NCI-H774 (cell line): ENCODE measurements at regions not wholly inside any gene's neighbourhood (a gene's known extent, or its start where the extent isn't known, plus 50 kb on each side); places are given as distances from the start of the nearest gene placed in this dataset.
A peak's percentile ranks its signal among the peaks of the same experiment; 100 is the strongest.
"Not testable (repeated sequence)": the region's sequence is repeated elsewhere in the genome, so short reads cannot be mapped to it uniquely, and the experiment has no call there.

Source experiments
- DNase-seq: peaks from one replicate; lab custom pipeline; 2025; lab: John Stamatoyannopoulos, UW

DNA sequence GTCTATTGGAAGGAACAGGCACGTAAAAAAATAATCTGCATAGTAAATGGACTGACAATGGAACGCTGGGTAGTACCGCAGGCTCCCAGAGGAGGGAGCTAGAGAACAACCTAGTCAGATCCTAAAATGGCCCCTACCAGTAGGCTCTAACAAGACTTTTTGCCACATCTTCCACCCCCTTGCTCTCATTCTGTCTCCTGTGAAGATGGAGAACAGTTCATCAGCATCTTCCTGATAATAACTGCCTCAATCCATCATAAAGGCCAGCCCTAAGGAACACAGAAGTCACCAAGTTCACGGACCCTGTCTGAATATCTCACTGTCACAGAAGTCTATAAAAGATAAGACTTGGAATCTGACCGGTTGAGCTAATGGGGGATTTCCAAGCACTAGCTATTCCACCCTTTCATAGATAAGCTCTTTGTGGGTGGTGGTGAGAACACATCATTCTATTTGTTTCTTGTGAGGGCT is 133.4 kb downstream of the SLC1A3 start:
- peak; percentile 53 for DNase-seq

- DNase-seq: no peak
Measured at GRCh38 chr5:36740259-36740898, 134.0 kb downstream of the SLC1A3 start.

GRCh38 chr5:36741128-36741527 is 134.7 kb downstream of the SLC1A3 start:
- DNase-seq: no peak

- peak; percentile 50 for DNase-seq
Measured at GRCh38 chr5:36743891-36744772, 132.4 kb upstream of the NIPBL start.

DNA sequence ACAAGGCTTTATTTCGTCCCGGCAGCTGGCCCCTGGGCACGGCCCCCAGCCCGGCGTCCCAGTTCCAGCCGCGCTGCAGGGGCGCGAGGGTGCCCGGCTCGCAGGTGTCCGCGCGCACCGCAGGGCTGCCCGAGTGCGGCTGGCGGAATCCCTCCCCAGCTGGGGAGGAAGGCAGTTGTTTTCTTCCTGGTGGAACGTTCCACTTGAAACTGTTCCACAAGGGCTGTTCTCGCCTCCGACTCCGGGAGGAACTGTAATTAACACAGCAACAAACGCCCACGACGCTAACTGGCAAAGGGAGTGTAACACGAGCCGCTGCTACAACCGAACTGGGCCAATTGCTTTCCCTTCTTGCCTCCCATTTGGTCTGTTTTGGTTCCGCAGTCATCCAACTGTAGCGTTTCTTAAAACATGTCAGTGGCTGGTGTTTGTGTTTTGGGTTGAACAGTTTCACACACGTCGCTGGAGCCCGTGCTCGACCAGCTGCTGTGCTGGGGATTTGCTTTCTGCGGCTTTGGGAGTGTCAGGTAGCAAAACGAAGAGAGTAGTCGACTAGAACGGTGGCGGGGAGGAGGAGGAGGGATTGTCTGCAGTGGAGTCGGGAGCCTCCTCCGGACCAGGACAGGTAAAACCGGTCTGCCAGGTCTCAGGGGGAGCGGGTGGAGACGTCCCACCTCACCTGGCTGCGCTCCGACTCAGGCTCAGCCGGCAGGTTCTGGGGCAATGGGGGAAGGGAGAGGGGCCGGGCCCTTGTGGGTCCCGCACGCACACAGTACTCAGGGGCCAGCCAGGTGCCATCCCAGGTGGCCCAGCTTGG is 131.6 kb upstream of the NIPBL start:
- DNase-seq: peak; percentile 73

- DNase-seq: not testable (repeated sequence)
Measured at GRCh38 chr5:36747794-36748193, 128.8 kb upstream of the NIPBL start.

DNA sequence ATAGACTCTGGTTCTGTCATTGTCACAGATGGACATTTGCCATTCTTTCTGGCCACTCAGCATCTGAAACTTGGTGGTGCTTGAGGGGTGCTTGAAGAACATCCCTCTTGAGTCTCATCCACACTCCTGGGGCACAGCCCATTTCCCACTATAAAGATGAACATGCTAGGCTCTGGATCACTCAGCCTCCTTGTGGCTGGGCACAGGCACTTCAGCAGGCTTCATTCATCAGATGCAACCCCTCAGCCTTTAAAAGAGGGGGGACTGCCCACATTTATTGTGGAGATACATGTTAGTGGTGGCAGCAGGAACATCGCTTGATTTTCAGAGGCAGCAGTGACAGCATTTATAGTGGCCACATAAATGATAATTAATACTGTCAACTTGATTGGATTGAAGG is 124.7 kb upstream of the NIPBL start:
- DNase-seq: no peak

DNA sequence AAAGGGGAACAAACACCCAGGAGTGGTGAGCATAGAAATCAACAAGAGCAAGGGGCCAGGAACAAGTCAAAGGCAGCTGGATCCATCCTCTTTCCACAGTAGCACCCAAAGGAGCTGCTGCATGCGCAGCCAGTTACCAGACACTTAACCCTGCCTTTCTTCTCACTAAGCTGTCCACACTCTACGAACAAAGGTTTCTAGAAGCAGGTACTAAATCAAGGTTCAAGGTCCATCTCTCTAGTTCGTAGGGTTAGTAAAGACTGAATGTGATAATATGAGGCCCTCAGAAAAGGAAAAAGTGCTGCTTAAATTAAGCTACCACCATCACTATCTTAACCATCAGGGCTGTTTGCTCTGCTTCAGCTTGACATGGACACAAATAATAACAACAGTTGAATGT is 121.2 kb upstream of the NIPBL start:
- no peak for DNase-seq

DNA sequence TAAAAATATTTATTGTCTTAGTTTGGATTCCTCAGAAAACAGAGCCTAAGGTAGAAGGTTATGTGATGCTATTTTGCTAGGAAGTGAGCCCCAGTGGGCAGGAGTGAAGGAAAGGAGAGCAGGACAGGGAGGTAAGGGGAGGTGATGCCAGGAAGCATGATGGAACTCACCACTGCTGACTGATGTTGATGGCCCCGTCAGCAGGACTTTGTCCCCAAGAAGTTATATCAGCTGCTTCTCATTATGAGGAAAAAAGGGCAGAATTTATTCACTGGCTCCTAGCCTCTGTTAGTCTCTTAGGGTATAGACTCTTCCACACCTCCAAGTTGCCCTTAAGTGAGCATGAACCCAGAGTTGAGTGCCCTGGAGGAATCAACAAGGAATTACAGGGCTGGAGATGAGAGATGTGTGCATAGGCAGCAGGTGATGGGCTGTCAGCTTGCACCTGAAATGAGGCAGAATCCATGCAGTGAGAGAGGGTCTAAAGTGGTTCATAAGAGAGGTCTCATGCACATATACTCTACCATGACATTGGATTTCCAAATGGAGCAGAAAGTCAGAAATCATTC is 120.6 kb upstream of the NIPBL start:
- DNase-seq: no peak

DNA sequence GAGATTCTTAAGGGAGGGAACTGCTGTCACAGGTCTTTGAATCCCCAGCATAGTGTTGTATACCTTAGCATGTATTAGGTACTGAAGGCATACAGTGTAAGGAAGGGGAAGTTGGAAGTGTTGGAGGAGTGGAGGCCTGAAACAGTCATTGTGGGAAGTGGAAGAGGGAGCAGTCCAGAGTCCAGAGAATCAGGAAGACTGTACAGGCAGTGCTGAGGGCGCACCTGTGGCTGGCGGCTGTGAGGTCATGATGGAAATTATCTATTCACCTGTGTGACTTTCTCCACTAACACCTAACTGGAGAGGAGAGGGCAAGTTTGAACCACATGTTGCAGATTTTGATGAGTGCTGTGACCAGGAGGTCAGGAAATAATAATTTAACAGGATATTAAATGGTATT is 119.7 kb upstream of the NIPBL start:
- no peak for DNase-seq

DNA sequence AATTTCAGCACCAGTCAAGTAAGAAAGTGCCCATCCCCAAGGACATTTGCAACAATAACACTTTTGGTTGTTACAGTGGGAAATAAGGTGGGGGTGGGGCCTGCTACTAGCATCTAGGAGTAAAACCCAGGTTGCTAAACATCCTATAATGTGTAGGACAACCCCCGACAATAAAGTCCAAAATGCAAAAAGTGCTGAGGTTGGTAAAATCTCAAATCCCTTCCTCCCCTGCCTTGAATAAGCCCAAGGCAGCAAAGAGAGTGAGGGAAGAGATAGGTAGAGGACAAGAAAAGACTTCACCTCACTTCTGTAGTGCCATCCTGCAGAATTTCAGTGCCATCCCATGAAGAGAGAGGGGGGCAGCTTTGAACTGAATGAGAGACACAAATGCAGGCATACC is 117.5 kb upstream of the NIPBL start:
- DNase-seq: no peak

GRCh38 chr5:36763454-36763853 is 113.1 kb upstream of the NIPBL start:
- DNase-seq: no peak

DNA sequence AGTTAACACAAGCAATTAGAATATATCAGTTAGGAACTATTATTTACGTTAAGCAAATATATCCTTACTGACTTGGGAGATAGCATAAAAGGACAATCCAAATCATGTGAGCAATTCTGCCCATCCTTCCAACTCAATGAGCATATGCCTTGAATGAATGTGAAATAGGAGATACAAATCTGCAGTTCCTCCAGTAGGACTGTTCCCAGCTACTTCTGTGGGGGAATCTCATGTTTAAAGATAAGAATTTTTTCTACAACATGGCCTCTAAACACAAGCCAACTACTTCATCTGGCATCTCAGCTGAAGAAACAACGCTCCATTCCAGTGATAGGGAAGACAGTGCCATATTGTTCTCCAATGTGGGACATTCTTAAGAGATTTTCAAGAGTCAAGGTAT is 110.7 kb upstream of the NIPBL start:
- DNase-seq: no peak

GRCh38 chr5:36766981-36767380 is 109.6 kb upstream of the NIPBL start:
- no peak for DNase-seq

DNA sequence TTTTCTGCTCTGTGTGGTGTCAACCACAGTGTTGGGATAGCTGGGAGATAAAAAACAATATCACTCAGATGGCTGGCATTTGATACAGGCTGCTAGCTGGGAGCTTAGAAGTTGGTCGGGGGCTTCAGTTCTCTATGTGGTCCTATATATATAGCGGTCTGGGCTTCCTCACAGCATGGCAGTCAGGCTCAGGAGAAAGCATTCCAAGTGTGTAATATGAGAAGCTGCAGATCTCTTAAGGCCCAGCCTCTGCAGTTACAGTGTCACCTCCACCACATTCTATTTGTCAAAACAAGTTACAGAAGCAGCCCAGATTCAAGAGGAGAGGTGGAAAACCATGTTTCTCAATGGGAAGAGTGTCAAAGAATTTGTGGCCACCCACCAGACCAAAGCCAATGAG is 108.1 kb upstream of the NIPBL start:
- DNase-seq: no peak

DNA sequence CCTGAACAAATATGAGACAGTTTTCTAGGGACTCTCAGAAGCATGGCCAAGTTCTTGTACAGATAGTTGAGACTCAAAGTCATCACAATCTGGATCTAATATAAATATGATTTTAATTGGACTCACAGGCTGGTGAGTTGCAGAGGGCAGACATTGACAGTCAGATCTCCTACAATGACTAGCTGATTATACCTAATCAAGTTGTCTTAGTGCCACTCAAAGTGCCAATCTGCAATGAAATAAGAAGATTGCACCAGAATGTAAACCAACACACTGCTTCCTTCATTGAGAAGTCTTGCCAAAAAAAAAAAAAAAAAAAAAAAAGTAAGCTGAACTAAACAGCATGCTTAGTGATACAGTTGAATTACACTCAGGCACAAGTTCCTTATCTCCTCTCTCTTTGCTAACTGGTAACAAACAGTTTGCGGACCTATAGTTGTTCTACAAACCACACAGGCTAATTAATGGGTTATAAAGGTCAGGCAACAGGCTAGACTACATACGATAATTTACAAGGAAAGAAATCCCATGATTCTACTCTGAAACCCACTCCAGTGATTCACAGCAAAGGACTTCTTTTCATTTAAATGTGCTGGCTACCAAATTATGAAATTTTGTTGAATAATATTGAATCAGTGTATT is 107.3 kb upstream of the NIPBL start:
- no peak for DNase-seq

DNA sequence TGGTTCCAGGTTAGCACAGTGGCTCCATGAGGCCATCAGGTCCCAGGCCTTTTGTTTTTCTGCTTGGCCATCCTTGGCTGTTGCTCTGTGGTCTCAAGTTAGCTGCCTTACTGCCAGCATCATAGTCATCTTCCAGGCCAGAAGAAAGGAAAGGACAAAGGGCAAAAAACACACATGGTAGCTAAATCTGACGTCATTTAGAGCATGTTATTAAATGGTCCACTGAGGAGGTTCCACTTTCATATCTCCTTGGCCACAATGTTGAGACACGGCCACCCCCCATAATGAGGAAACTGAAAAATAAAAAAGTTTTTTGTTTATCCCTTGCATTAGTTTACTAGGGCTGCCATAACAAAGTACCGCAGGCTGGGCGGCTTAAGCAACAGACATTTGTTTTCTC is 106.4 kb upstream of the NIPBL start:
- no peak for DNase-seq

GRCh38 chr5:36772276-36773140 is 104.1 kb upstream of the NIPBL start:
- DNase-seq: no peak

GRCh38 chr5:36777105-36777757 is 99.3 kb upstream of the NIPBL start:
- DNase-seq: no peak

DNA sequence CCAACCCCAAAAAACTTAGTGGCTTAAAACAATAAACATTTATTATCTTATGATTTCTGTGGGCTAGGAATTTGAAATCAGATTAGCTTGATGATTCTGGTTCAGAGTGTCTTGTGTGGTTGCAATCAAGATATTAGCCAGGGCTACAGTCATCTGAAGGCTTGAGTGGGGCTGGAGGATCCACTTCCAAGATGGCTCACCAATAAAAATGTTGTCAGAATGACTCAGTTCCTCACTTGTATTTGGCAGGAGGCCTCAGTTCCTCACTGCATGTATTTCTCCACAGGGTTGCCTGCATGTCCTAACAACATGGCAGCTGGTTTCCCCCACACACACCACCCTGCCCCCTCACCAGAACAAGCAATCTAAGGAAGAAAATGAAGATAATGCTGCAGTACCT is 98.2 kb upstream of the NIPBL start:
- DNase-seq: no peak
